ENCODE measurements at regions not wholly inside any gene's neighbourhood (a gene's known extent, or its start where the extent isn't known, plus 50 kb on each side); places are given as distances from the start of the nearest gene placed in this dataset.
A peak's percentile ranks its signal among the peaks of the same experiment; 100 is the strongest.
"Not testable (repeated sequence)": the region's sequence is repeated elsewhere in the genome, so short reads cannot be mapped to it uniquely, and the experiment has no call there.

DNA sequence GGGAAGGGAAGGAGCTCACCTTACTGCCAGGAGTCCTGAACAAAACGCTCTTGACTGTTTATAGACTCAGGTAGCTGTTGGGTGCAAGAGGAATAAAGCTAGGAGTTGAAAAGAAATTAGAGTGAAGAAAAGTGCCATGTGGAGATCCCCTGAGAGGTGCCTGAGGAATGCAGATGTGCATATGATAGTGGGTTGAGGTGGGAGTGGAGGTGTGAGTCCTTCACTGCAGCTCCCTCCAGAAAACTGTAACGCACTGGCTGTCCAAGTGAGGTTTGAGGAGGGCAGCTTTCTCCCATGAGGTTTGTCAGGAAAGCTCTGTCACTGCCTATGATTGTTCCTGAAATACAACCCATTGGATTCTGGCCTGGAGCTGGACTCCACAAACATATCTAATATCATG lies 904.8 kb upstream of the POT1 start:
- no peak for DNase-seq

DNA sequence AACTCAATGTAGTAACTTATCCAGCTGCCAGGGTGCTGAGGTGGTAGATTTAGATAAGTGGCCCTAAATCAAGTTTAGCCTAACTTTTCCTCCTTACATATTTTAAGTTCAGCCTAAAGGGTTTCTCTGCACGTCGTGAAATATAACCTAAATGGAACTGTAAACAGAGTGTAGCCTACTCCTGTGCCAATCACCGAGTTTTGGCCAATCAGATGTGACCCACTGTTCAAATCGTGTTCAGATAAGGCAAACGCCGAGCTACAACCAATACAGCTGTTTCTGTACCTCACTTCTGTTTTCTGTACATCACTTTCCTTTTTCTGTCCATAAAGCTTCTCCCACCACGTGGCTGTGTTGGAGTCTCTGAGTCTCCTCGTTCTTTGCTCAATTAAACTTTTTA lies 904.2 kb upstream of the POT1 start:
- DNase-seq = no peak

DNA sequence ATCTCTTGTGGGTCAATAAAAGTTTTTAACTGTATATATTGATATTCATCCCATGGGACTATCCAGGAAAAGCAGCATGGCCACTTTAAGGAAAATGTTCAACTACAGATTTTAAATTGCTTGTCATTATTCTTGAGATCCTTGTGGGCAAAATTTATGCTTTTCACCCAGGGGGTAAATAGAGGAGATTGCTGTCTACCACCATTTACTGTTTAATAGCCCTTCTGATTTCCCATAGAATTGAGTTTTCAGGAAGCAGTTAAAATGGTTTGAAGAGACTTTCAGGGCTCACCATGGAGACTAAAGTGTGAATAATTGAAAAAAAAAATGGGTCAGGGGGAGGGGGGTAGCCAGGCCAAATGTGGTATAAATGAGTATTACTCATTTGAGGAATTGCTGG lies 901.1 kb upstream of the POT1 start:
- no peak for DNase-seq

DNA sequence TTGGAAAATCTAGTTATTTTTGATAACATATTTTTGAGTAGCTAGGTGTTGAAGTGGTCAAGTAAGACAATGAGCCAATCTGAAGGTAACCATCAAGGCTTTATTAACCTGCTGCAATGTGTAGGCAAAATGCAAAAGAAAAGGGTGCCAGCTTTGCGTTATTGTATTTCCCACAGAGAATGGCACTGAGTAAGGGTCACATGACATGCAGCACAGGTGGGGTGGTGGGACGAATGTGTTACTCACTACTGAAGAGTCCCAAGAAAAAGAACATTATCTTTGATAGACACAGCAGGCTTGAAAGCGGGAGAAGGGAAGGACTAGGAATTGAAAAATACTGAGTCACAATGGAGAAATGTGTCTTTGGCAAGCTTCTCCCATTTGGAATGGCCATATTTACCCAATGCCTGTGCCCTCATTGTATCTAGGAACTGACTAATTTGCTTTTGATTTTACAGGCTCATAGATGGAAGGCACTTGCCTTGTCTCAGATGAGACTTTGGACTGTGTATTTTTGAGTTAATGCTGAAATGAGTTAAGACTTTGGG lies 898.6 kb upstream of the POT1 start:
- no peak for DNase-seq

DNA sequence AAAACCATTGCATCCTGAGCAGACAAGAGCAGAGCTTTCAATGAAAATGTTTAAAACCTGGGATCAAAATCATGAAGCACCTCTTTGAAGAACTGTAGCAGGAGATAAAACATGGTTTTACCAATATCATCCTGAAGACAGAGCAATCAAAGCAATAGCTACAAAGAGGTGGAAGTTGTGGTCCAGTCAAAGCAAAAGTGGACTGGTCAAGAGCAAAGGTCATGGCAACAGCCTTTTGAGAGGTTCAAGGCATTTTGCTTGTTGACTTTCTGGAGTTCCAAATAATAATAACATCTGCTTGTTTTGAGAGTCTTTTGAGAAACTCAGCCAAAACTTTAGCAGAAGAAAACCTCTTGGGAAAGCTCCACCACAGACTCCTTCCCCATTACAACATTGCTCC lies 893.9 kb upstream of the POT1 start:
- no peak for DNase-seq

DNA sequence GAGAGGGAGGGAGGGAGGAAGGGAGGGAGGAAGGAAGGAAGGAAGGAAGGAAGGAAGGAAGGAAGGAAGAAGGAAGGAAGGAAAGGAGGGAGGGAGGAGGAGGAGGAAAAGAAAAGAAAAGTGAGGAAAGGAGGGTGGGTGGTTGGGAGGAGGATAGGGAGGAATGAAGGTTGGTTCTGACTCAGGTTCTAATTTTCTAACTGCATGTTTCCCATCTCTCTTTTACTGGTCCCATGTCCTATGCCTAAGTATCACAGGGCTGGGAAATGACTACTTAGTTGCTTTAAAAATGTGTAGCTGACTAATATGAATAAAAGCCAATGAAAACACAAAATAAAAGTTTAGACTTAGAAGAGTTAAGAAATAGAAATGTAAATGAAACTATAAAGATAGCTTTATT lies 890.9 kb upstream of the POT1 start:
- DNase-seq = no peak

DNA sequence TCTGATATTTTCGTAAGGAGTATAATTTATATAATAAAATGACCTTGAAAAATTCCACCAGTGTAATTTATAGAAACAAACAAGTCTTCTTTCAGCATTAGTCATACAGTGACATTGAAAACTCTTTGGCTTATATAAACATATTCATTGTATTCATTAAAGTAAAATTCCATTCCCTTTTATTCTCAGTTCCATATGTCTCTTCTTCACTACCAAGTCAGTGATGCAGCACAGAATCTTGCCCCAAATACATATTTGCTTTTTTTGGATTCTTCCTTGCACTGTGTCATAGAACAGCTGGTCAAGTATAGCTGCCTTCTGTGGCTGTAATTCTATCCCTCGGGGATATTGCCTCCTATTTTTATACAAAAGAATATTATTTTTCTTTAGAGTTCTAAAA lies 884.5 kb upstream of the POT1 start:
- DNase-seq = no peak

DNA sequence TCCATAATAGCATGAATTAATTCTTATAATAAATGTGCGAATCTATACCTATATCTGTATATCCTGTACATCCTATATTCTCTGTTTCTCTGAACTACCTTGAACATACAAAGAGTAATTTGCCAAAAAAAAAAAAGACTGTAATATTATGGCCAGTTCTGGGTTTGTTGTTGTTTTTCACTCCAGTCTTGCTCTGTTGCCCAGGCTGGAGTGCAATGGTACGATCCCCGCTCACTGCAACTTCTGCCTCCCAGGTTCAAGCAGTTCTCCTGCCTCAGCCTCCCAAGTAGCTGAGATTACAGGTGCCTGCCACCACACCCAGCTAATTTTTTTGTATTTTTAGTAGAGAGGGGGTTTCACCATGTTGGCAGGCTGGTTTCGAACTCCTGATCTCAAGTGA lies 876.9 kb upstream of the POT1 start:
- not testable (repeated sequence) for DNase-seq

DNA sequence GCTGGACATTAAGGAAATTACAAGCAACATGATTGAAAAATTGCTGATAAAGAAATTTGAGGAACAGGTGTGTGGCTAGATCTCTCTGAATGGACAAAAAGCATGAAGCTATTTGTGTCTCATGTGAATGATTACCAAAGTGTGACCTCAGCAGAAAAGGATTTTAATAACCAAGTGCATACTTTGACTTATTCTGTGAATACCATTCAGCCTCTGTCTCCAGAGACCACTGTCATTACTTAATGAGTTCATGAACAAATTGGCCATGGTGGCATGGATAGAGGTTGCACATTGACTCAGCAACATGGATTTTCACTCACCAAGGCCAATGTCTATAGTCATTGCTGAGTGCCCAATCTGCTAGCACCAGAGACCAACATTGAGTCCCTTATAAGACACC lies 874.6 kb upstream of the POT1 start:
- no peak for DNase-seq

DNA sequence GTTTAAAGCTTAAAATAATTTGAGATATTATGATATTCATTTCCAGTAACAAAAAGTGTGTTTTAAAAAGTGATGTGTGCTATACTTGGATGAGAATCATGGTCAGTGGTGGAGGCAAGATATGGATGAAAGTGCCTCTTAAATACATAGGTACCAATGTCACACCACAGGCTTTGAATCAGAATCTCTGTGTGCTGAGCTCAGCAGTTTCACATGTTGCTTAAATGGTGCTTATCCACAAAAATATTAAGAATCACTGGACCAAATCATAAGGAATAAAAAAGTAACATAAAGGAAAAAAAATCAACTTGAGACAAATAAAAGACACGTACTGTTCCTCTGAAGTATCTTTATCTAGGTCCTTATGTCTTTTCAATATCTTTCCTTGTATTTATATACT lies 850.5 kb upstream of the POT1 start:
- DNase-seq = no peak

DNA sequence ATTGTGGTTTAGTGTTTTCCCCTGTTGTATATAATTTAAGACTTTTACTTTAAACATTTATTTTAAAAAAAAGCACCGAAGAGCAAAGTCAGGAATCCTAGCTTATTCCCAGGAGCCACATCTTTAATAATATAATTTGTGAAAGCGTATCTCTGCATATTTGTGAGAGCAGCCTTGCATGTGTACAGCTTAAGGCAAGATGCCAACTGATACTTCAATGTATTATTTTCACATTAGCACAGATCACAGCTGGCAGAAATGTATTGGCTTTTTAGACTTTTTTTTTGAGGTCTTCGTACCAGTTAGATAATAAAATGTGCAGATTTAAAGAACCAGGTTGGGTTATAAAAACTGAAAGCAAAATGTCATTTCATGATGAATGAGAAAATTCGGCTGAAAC lies 845.7 kb upstream of the POT1 start:
- no peak for DNase-seq

DNA sequence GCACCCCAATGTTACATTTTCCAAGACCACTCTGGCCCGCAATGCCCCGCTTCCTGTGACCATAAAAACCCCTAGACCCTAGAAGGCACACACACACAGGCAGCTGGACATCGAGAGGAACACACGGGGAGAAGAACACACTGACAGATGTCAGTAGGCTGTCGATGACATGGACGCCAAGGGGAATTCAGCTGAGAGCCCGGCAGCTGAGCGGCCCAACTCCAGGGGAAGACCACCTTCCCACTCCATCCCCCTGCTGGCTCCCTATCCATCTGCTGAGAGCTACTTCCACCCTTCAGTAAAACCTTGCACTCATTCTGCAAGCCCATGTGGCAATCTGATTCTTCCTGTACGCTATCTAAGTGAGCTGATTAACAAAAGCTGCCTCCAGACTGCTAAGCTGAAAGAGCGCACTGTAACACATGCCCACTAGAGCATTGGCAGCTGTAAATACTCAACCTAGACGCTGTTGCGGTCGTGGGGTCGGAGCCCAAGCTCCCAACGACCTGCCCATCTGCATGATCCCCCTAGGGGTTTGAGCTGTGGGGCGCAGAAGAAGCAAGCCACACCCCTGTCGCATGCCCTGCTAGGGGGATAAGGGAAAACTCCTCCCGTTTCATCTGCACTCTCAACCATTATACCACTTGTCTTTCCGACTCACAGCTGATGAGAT lies 843.6 kb upstream of the POT1 start:
- no peak for DNase-seq

DNA sequence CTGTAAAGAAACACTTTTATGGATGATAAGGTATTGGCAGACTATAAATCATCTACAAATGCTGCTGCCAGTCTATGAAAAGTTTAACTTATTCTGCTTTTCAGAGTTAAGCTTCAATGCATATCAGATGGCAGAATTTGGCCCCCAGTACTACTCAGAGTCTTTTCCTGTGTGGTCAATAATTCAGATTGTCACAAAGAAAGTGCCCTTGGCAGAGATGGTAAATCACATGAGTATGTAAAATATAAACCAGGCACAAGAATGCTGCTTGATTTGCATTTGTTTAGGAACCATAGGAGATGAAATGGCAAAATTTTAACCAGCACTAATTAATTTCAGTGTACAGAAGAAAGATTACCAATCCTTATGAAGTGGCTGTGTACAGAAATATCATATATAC lies 818.3 kb upstream of the POT1 start:
- DNase-seq = no peak

DNA sequence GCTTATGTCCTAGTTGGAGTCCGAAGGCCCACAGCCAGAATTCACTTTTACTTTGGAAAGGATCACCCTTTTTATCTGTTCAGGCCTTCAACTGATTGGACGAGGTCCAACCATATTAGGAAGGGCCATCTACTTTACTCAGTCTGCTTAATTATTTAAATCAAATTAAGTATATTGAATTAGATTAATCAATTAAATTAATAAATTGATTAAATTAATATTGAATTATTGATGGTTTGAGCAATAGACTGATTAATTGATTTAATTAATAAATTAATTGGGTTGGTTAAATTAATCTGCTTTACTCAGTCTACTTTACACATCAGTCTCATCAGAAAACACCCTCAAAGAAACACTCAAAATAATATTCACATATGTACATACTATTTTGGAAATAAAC lies 816.9 kb upstream of the POT1 start:
- no peak for DNase-seq

DNA sequence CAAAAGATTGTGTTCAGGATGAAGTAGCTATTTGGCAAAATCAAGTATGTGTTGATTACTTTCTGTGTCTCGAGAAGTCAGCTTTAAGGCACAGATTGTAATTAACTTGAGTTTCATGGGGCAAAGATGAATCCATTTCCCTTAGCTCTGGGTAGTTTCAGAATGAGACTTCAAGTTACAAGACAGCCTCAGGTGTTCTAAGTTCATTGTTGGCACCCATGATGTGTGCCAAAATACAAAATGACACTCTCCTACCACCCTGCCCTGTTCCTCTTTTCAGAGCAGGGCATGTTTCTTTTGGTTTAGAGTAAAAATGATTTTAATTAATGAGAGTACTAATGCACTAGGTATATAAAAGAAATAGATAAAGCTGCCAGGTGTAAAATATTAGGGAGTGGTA lies 797.6 kb upstream of the POT1 start:
- no peak for DNase-seq

DNA sequence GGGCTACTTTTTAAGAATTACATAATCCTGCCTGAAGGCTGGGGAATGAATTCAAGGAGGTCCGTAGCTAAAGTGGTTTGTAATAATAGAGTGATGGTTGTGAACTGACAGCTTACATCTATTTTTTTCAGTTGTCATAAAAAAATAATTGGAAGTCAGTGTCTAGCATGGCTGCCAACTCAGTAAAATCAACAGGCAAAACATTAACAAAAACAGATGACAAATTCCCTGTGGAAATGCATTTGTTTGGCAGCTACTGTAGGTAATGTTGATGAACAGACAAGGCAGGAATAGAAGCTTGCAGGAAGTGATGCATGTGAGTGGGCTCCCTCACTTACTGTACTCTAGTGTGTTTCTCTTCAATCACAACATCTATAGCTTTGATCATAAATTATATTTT lies 766.0 kb upstream of the POT1 start:
- DNase-seq = no peak

DNA sequence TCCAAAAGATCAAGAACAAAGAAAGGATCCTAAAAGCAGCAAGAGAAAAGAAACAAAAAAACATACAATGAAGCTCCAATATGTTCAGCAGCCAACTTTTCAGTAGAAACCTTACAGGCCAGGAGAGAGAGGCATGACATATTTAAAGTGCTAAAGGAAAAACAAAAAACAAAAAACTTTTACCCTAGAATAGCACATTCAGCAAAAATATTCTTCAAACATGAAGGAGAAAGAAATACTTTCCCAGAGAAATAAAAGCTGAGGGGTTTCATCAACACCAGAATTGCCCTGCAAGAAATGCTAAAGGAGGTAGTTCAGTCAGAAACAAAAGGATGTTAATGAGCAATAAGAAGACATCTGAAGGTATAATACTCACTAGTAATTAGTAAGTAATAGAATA lies 753.5 kb upstream of the POT1 start:
- no peak for DNase-seq

DNA sequence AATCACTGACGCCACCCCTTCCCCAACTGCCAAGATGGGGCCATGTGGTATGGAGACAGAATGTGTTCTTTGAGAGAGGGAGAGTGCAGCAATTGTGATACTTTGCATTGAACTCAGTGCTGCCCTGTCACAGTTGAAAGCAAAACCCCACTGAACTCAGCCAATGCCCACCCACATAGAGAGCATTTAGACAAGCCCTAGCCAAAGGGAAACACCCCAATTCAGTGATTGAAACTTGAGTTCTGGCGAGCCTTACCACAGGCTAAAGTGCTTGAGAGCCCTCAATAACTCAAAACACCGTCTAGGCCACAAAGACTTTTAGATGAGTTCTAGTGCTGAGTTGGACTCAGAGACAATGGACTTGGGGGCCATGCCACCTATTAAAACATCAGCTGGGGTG lies 751.9 kb upstream of the POT1 start:
- no peak for DNase-seq

DNA sequence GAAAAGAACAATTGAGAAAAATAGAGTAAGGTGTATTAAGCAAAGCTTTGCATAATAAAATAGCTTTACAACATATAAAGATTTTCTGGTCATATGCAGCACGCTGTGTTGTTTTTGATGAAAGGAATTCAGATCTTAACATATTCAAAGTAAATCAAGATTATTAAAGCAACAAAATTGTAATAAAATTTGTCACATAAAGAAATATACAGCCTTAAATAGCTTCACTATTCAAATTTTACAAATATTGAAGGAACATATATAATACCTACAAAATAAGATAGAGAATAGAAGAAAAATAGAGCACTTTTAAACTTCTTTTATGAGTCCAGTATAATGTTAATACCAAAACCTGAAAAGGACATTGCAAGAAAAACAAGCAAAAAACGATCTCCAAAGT lies 749.1 kb upstream of the POT1 start:
- DNase-seq = no peak

DNA sequence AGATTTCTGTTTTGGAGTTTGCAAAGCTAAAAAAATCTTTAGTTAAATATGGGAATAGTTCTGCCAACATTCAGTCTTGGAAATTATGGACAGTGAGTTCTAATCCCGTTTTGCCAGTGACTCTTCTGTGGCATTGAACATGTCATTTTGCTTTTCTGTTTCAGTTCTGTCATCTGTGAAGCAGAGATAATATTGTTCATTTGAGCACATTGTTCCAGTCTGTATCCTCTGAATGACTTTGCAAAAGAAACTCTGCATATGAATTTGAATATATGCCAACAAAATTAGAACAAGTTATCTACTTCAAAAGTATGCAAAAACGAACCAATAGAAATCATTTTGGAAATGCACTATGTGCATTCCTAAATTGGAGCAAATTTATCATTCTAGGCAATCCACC lies 746.0 kb upstream of the POT1 start:
- no peak for DNase-seq

DNA sequence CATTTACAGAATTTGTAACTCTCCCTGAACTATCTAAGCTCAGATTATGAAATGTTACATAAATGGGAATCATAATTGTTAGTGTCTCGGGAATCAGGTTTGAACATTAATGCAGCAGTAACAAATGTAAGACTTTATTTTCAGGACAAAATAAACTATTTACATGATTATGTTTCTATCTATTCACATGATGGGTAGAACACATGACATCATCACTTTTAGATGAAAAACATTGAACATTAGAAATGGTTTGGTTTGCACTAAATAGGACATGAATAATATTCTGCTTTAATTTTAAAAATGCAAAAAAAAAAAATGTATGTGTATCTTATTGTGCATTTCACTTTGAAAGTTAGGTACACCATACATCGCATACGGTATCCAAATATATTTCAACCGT lies 745.5 kb upstream of the POT1 start:
- DNase-seq = no peak

DNA sequence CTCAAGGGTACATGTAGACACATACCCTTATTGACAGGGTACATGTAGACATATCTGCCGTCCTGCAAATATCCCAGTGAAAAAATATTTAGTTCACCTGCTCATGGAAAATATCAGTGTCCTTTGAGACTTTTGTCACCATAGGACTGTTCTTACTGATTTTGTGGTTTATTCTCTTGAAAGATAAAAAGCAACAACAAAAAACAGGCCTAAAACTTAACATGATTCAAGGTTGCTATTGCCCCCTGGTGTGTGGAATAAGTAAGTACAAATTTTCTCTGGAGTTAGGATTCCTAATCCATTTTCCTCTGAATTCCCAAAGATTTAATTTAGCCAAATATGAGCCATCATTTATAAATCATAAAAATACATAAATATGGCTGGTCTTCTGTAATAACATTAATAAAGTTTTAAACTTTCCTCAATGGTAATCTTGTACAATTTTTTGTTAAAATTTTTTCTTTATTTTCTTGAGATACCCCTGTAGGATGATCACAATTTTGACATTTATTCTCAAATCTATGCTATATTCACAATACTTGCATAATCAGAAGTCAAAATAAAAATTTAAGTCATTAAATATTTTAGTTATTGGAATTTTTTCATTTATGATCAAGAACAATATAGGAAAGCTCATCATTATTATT lies 741.4 kb upstream of the POT1 start:
- peak; percentile 27 for DNase-seq

DNA sequence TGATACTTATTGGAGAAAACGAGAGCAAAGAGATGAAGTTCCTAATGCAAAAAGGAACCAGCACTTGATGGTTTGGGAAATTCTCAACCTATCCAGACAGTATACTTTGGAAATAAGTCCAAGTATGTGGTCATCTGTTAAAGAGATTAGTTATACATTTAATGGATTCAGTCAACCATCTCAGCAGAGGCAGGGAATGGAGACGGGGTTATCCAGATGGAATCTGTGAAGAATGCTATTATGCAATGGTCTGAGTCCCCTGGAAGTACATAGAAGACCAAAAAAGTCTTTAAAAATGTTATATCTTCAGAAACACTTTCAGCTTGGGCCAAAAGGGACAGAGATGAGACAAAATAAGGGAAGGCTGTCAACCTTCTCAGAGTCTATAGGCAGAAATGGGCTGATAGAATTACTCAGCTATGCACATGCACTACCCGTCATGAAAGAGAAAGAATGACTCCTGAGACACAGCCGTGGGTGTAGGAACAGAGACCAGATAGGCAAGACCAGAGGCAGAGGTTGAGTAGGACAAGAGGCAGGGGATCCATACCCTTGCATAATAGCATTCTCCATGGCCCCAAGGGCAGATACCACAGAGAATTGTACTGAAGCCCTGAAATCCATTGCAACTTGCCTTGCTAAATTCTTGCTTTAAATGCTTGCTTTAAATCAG lies 738.8 kb upstream of the POT1 start:
- no peak for DNase-seq

DNA sequence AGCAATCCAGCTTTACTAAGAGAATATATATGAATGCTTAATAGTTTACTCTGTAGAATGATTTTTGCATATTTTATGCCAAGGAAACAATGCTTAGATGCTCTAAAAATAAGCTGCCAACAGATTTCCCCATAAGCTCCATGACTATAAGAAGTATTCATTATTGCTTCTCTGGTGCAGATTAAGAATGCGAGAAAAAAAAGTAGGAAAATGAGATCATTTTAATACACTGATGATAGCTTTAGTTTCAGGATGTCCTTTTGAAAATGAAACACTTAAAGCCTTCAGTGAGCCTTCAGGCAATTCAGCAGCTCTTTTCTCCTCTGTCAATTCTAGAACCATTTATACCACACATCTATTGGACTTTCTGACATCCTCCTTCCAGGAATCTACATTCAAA lies 735.0 kb upstream of the POT1 start:
- no peak for DNase-seq
